Osteoblast (primary cell): ENCODE measurements at regions not wholly inside any gene's neighbourhood (a gene's known extent, or its start where the extent isn't known, plus 50 kb on each side); places are given as distances from the start of the nearest gene placed in this dataset.

Experiments
- DNase-seq: peaks from one replicate; pipeline ENCODE4 v3.0.0; 2011; ENCODE audit warnings: low spot score, mixed read lengths; ENCODE audit not compliant: insufficient read length; ENCODE audit errors: missing footprints
- H2AFZ ChIP-seq: 2 replicates; pipeline ENCODE4 v1.6.0; 2011; ENCODE audit warnings: mild to moderate bottlenecking, low read length
- H3K27ac ChIP-seq: 2 replicates; pipeline ENCODE4 v1.5.1; 2011; ENCODE audit warnings: mild to moderate bottlenecking, low read depth, low read length, moderate library complexity
- H3K27me3 ChIP-seq: 2 replicates; pipeline ENCODE4 v1.6.0; 2012; ENCODE audit warnings: mild to moderate bottlenecking, control low read depth, inconsistent platforms, low read length, moderate library complexity; ENCODE audit not compliant: insufficient read depth
- H3K36me3 ChIP-seq: 2 replicates; pipeline ENCODE4 v1.5.1; 2011; ENCODE audit warnings: mild to moderate bottlenecking, low read length, control low read depth, moderate library complexity; ENCODE audit not compliant: insufficient read depth
- H3K4me1 ChIP-seq: 2 replicates; pipeline ENCODE4 v1.5.1; 2011; ENCODE audit warnings: mild to moderate bottlenecking, low read length, control low read depth, moderate library complexity; ENCODE audit not compliant: insufficient read depth
- H3K4me2 ChIP-seq: 2 replicates; pipeline ENCODE4 v1.6.0; 2011; ENCODE audit warnings: mild to moderate bottlenecking, low read length; ENCODE audit not compliant: insufficient read depth
- H3K4me3 ChIP-seq: fragments of 200-600 bp; sonication (generic); 3 replicates; pipeline ENCODE4 v1.5.1; 2012; ENCODE audit warnings: mild to moderate bottlenecking, low read length, inconsistent platforms; ENCODE audit not compliant: insufficient read depth
- H3K79me2 ChIP-seq: 2 replicates; pipeline ENCODE4 v1.6.0; 2012; ENCODE audit warnings: mild to moderate bottlenecking, low read length, control low read depth, inconsistent platforms; ENCODE audit not compliant: insufficient read depth
- H3K9me3 ChIP-seq: 2 replicates; pipeline ENCODE4 v1.5.1; 2011; ENCODE audit warnings: low read depth, low read length, control low read depth
- H4K20me1 ChIP-seq: 2 replicates; pipeline ENCODE4 v1.6.0; 2012; ENCODE audit warnings: mild to moderate bottlenecking, low read length, control low read depth; ENCODE audit not compliant: insufficient read depth
- CTCF ChIP-seq: IDR thresholded peaks from 2 replicates; pipeline ENCODE4 v1.5.1; 2011; ENCODE audit warnings: mild to moderate bottlenecking, low read depth, low read length, moderate library complexity; ENCODE audit errors: extremely low read depth

GRCh38 chr1:29648798-29649188 lies 412.5 kb downstream of the PTPRU start:
- H3K27me3 ChIP-seq = no peaks in the 10 kb centered on the region
- H3K27ac ChIP-seq = no peak overlapping the region
- no peak for TF ChIP-seq CTCF
- H2AFZ ChIP-seq = no peak overlapping the region
- H3K4me2 ChIP-seq = no peak overlapping the region
- no peaks in the 10 kb centered on the region for H3K79me2 ChIP-seq
- H3K36me3 ChIP-seq = no peaks in the 10 kb centered on the region
- no peaks in the 10 kb centered on the region for H3K4me1 ChIP-seq
- H3K9me3 ChIP-seq = no peaks in the 10 kb centered on the region
- no peaks in the 10 kb centered on the region for H4K20me1 ChIP-seq
- no peak for DNase-seq
- no peak overlapping the region for H3K4me3 ChIP-seq

- Histone ChIP-seq H3K4me2 (no peak overlapping the region), H4K20me1 (no peaks in the 10 kb centered on the region), H3K36me3 (no peaks in the 10 kb centered on the region), H3K79me2 (no peaks in the 10 kb centered on the region), H3K4me1 (no peaks in the 10 kb centered on the region), H3K27me3 (no peaks in the 10 kb centered on the region), H3K27ac (no peak overlapping the region), H2AFZ (no peak overlapping the region), H3K9me3 (no peaks in the 10 kb centered on the region), H3K4me3 (no peak overlapping the region)
- TF ChIP-seq CTCF = no peak
- DNase-seq = no peak
These were observed 411.7 kb downstream of the PTPRU start for GRCh38 chr1:29648026-29648425.

- Histone ChIP-seq H3K27ac (no peak overlapping the region), H3K4me3 (no peak overlapping the region), H3K4me2 (no peak overlapping the region), H3K9me3 (no peaks in the 10 kb centered on the region), H4K20me1 (no peaks in the 10 kb centered on the region), H3K4me1 (no peaks in the 10 kb centered on the region), H2AFZ (no peak overlapping the region), H3K79me2 (no peaks in the 10 kb centered on the region), H3K27me3 (no peaks in the 10 kb centered on the region), H3K36me3 (no peaks in the 10 kb centered on the region)
- DNase-seq = no peak
- no peak for TF ChIP-seq CTCF
These were observed 411.3 kb downstream of the PTPRU start for GRCh38 chr1:29647581-29647980.

- no peak overlapping the region for H3K4me3 ChIP-seq
- H3K27ac ChIP-seq = no peak overlapping the region
- no peaks in the 10 kb centered on the region for H3K4me1 ChIP-seq
- DNase-seq = no peak
- H4K20me1 ChIP-seq = no peaks in the 10 kb centered on the region
- no peaks in the 10 kb centered on the region for H3K27me3 ChIP-seq
- no peaks in the 10 kb centered on the region for H3K36me3 ChIP-seq
- H3K9me3 ChIP-seq = no peaks in the 10 kb centered on the region
- TF ChIP-seq CTCF = no peak
- no peaks in the 10 kb centered on the region for H3K79me2 ChIP-seq
- H3K4me2 ChIP-seq = no peak overlapping the region
- no peak overlapping the region for H2AFZ ChIP-seq
These were observed 409.9 kb downstream of the PTPRU start for GRCh38 chr1:29646161-29646775.
